A549 (cell line): ENCODE measurements at regions not wholly inside any gene's neighbourhood (a gene's known extent, or its start where the extent isn't known, plus 50 kb on each side); places are given as distances from the start of the nearest gene placed in this dataset.

Experiments
- CBX2 ChIP-seq: fragments of 200-600 bp; sonication (generic); IDR thresholded peaks from 2 replicates; pipeline ENCODE4 v1.6.1; 2016; ENCODE audit warnings: low read depth, mild to moderate bottlenecking, borderline replicate concordance
- CHD4 ChIP-seq: fragments of 200-600 bp; sonication (generic); IDR thresholded peaks from 2 replicates; pipeline ENCODE4 v1.6.1; 2016; ENCODE audit warnings: antibody characterized with exemption, mild to moderate bottlenecking, borderline replicate concordance
- MYC ChIP-seq: IDR thresholded peaks from 2 replicates; pipeline ENCODE4 v1.6.1; 2012; ENCODE audit warnings: mild to moderate bottlenecking, inconsistent platforms, low read length, improper control_type of control experiment, borderline replicate concordance
- POLR2A ChIP-seq: IDR thresholded peaks from 2 replicates; pipeline ENCODE4 v1.6.1; 2012; ENCODE audit warnings: mild to moderate bottlenecking, low read length
- POLR2AphosphoS2 ChIP-seq: conservative IDR thresholded peaks from 2 replicates; pipeline ENCODE4 v1.6.1; 2012; ENCODE audit warnings: low read length, improper control_type of control experiment, inconsistent platforms
- RFX5 ChIP-seq: fragments of 450-650 bp; IDR thresholded peaks from 2 replicates; pipeline ENCODE4 v1.7.1; 2014; ENCODE audit warnings: antibody characterized with exemption, mild to moderate bottlenecking, moderate library complexity
- TF ChIP-seq, protein P1 (sequence below): fragments of >200 bp; sonication (Bioruptor Twin); formaldehyde crosslinking; IDR thresholded peaks from 3 replicates; pipeline ENCODE4 v1.5.1; 2016

DNA sequence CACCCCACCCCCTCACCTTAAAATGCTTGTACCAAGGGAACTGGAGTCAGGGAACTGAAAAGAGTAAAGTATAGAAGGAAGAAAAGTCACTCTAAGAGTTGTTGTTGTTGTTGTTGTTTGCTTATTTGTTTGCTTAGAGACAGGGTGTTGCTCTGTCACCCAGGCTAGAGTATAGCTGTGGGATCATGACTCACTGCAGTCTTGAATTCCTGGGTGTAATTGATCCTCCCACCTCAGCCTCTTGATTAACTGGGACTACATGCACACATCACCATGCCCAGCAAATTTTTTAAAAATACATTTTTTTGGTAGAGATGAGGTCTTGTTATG lies 681.6 kb upstream of the GJE1 start:
- no peak for TF ChIP-seq CHD4
- TF ChIP-seq RFX5 = no peak
- no peak for TF ChIP-seq POLR2A
- no peak for TF ChIP-seq CBX2
- TF ChIP-seq, protein P1, sequence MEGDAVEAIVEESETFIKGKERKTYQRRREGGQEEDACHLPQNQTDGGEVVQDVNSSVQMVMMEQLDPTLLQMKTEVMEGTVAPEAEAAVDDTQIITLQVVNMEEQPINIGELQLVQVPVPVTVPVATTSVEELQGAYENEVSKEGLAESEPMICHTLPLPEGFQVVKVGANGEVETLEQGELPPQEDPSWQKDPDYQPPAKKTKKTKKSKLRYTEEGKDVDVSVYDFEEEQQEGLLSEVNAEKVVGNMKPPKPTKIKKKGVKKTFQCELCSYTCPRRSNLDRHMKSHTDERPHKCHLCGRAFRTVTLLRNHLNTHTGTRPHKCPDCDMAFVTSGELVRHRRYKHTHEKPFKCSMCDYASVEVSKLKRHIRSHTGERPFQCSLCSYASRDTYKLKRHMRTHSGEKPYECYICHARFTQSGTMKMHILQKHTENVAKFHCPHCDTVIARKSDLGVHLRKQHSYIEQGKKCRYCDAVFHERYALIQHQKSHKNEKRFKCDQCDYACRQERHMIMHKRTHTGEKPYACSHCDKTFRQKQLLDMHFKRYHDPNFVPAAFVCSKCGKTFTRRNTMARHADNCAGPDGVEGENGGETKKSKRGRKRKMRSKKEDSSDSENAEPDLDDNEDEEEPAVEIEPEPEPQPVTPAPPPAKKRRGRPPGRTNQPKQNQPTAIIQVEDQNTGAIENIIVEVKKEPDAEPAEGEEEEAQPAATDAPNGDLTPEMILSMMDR = no peak
- TF ChIP-seq MYC = no peak
- no peak for TF ChIP-seq POLR2AphosphoS2
